ENCODE measurements at regions not wholly inside any gene's neighbourhood (a gene's known extent, or its start where the extent isn't known, plus 50 kb on each side); places are given as distances from the start of the nearest gene placed in this dataset.

DNA sequence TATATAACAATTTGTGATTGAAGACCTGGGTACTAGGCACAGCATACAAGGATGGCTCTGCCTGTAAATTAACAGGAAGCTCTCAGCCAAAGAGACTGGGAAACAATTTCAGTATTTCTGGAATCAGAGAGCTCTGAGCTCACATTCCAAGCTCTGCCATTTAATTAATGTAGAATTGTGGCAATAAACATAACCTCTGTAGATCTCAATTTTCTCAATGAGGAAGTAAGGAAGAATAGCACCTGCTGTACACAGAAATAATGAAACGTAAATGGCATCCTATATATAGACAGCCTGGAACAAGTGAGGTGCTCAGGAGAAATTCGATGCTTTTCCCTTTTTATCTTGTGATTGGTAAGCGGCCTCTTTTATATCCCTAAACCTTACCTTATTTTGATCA is 538.5 kb upstream of the JAG1 start:
- Histone ChIP-seq H3K4me1 (ENCODE audit: control insufficient read depth in 1 of 2, insufficient read depth in 2 of 2, low read length in 2 of 2) (peaks cover 17 to 19% of the 10 kb centered on the region in 2 experiments), H4K20me1 (ENCODE audit: insufficient read depth) (no peaks in the 10 kb centered on the region), H3K9me2 (ENCODE audit: insufficient read depth) (no peaks in the 10 kb centered on the region), H3K36me3 (ENCODE audit: control insufficient read depth in 1 of 2, insufficient read depth in 2 of 2, low read length in 2 of 2) (no peaks in the 10 kb centered on the region), H3K27ac (ENCODE audit: low read depth, low read length) (no peak overlapping the region), H3K27me3 (ENCODE audit: insufficient read depth, low read length) (no peaks in the 10 kb centered on the region), H3K4me3 (replicated peaks in 1 of 2; ENCODE audit: low read depth in 1 of 2, low read length in 2 of 2) (no peak overlapping the region), H3K9me3 (ENCODE audit: control insufficient read depth in 1 of 2, insufficient read depth in 1 of 2, low read depth in 1 of 2, low read length in 2 of 2) (no peaks in the 10 kb centered on the region), H3K9ac (ENCODE audit: low read length) (no peak overlapping the region), H3K4me2 (ENCODE audit: low read length) (no peak overlapping the region), H2AFZ (ENCODE audit: low read depth, low read length, poor library complexity, severe bottlenecking) (no peak overlapping the region), H3K79me2 (ENCODE audit: insufficient read depth, low read length) (no peaks in the 10 kb centered on the region)
- TF ChIP-seq, protein P1, sequence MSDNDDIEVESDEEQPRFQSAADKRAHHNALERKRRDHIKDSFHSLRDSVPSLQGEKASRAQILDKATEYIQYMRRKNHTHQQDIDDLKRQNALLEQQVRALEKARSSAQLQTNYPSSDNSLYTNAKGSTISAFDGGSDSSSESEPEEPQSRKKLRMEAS (IDR thresholded peaks at IDR 0.05) = no peak
- no peak for TF ChIP-seq ZFX (IDR thresholded peaks at IDR 0.05)
- no peak for TF ChIP-seq SRF (IDR thresholded peaks at IDR 0.05; ENCODE audit: low read depth)
- TF ChIP-seq SIN3A (IDR thresholded peaks at IDR 0.05; ENCODE audit: low read depth) = no peak
- no peak for TF ChIP-seq JUND (IDR thresholded peaks at IDR 0.05)
- no peak for TF ChIP-seq FOSL1 (IDR thresholded peaks at IDR 0.05; ENCODE audit: low read depth)
- TF ChIP-seq POLR2A (IDR thresholded peaks at IDR 0.05; ENCODE audit: borderline replicate concordance, extremely low read depth, insufficient read depth, insufficient read length) = no peak
- TF ChIP-seq, protein P2, sequence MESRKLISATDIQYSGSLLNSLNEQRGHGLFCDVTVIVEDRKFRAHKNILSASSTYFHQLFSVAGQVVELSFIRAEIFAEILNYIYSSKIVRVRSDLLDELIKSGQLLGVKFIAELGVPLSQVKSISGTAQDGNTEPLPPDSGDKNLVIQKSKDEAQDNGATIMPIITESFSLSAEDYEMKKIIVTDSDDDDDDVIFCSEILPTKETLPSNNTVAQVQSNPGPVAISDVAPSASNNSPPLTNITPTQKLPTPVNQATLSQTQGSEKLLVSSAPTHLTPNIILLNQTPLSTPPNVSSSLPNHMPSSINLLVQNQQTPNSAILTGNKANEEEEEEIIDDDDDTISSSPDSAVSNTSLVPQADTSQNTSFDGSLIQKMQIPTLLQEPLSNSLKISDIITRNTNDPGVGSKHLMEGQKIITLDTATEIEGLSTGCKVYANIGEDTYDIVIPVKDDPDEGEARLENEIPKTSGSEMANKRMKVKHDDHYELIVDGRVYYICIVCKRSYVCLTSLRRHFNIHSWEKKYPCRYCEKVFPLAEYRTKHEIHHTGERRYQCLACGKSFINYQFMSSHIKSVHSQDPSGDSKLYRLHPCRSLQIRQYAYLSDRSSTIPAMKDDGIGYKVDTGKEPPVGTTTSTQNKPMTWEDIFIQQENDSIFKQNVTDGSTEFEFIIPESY (IDR thresholded peaks at IDR 0.05; ENCODE audit: extremely low read depth, insufficient replicate concordance, low read length) = no peak
- no peak for TF ChIP-seq RAD21 (IDR thresholded peaks at IDR 0.05; ENCODE audit: low read depth)
- TF ChIP-seq POLR2AphosphoS5 (IDR thresholded peaks at IDR 0.05; ENCODE audit: low read depth, low read length) = no peak
- TF ChIP-seq ZNF274 (IDR thresholded peaks at IDR 0.05; ENCODE audit: low read depth, low read length) = no peak
- no peak for TF ChIP-seq ELF1 (IDR thresholded peaks at IDR 0.05; ENCODE audit: borderline replicate concordance, low read depth)
- no peak for TF ChIP-seq YY1 (IDR thresholded peaks at IDR 0.05; ENCODE audit: extremely low read depth, insufficient replicate concordance, low read depth, low read length)
- TF ChIP-seq, protein P3, sequence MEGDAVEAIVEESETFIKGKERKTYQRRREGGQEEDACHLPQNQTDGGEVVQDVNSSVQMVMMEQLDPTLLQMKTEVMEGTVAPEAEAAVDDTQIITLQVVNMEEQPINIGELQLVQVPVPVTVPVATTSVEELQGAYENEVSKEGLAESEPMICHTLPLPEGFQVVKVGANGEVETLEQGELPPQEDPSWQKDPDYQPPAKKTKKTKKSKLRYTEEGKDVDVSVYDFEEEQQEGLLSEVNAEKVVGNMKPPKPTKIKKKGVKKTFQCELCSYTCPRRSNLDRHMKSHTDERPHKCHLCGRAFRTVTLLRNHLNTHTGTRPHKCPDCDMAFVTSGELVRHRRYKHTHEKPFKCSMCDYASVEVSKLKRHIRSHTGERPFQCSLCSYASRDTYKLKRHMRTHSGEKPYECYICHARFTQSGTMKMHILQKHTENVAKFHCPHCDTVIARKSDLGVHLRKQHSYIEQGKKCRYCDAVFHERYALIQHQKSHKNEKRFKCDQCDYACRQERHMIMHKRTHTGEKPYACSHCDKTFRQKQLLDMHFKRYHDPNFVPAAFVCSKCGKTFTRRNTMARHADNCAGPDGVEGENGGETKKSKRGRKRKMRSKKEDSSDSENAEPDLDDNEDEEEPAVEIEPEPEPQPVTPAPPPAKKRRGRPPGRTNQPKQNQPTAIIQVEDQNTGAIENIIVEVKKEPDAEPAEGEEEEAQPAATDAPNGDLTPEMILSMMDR (IDR thresholded peaks at IDR 0.05 in 2 of 3, conservative IDR thresholded peaks at IDR 0.05 in 1 of 3; ENCODE audit: borderline replicate concordance in 1 of 3, insufficient read depth in 1 of 3, low read depth in 2 of 3, low read length in 2 of 3) = no peak
- no peak for TF ChIP-seq EZH2phosphoT487 (IDR thresholded peaks at IDR 0.05; ENCODE audit: borderline replicate concordance)
- TF ChIP-seq, protein P4, sequence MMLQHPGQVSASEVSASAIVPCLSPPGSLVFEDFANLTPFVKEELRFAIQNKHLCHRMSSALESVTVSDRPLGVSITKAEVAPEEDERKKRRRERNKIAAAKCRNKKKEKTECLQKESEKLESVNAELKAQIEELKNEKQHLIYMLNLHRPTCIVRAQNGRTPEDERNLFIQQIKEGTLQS (IDR thresholded peaks at IDR 0.05) = no peak
- no peak for TF ChIP-seq EZH2 (IDR thresholded peaks at IDR 0.05)
- CTCF ChIA-PET = no interaction called here
- no peak for ATAC-seq
- DNase-seq (ENCODE audit: low read depth, low spot score) = no peak
- POLR2A ChIA-PET = no interaction called here
- intact Hi-C loops (cut with micrococcal nuclease) = no loop called here
- RAD21 ChIA-PET (ENCODE audit: low non-redundant PET in 1 of 2, low total read pairs in 2 of 2, uncharacterized antibody in 2 of 2, unreplicated experiment in 2 of 2) = interaction anchor here in 1 of 2 experiments (0.6 kb wide), 1 partner anchor 12 kb away, joined by 3 read pairs; no protein-coding TSS in a partner anchor
- no TSS peak for BruUV-seq (replicated peaks)
